Uterus (tissue), 3 donors: ENCODE measurements at regions not wholly inside any gene's neighbourhood (a gene's known extent, or its start where the extent isn't known, plus 50 kb on each side); places are given as distances from the start of the nearest gene placed in this dataset.

Source experiments
- DNase-seq, 2 donors: peaks; one replicate each; pipeline ENCODE4 v3.0.0-alpha.2; 2019 to 2020
- H3K27ac ChIP-seq, 2 donors: fragments of 200-600 bp; sonication (generic); 1 replicate in 1 of 2; 2 replicates in 1 of 2; pipeline ENCODE4 v1.5.1; 2016 to 2018
- H3K27me3 ChIP-seq, 2 donors: fragments of 200-600 bp; sonication (generic); one replicate each; pipeline ENCODE4 v1.5.1; 2018 to 2019; ENCODE audit warnings: control low read depth in 1 of 2
- H3K36me3 ChIP-seq, 2 donors: fragments of 200-600 bp; sonication (generic); one replicate each; pipeline ENCODE4 v1.5.1; 2019; ENCODE audit warnings: control low read depth in 1 of 2
- H3K4me1 ChIP-seq, 2 donors: fragments of 200-600 bp; sonication (generic); one replicate each; pipeline ENCODE4 v1.5.1; 2018 to 2019; ENCODE audit warnings: control low read depth in 1 of 2
- H3K4me3 ChIP-seq, 2 donors: fragments of 200-600 bp; sonication (generic); 1 replicate in 1 of 2; 2 replicates in 1 of 2; pipeline ENCODE4 v1.5.1; 2018 to 2019; ENCODE audit warnings: mild to moderate bottlenecking in 1 of 2
- H3K9me3 ChIP-seq, 2 donors: fragments of 200-600 bp; sonication (generic); one replicate each; pipeline ENCODE4 v1.5.1; 2019; ENCODE audit warnings: control low read depth in 1 of 2
- POLR2A ChIP-seq, 2 donors: fragments of 450-650 bp; IDR thresholded peaks; one replicate each; pipeline ENCODE4 v1.6.1; 2016; ENCODE audit warnings: antibody characterized with exemption in 2 of 2, mild to moderate bottlenecking in 1 of 2, moderate library complexity in 1 of 2
- intact Hi-C: fragments of 100-400 bp; cut with DNase I; formaldehyde crosslinking; loops from one replicate; pipeline ENCODE4 v1.15.1; 2023; ENCODE audit warnings: low total_unique reads
- TF ChIP-seq, protein P1 (sequence below), 4 experiments: fragments of 200-600 bp in 2 of 4; fragments of 450-650 bp in 2 of 4; sonication (generic) in 2 of 4; IDR thresholded peaks; one replicate each; pipeline ENCODE4 v1.5.1; 2016 to 2019; ENCODE audit warnings: antibody characterized with exemption in 4 of 4, mild to moderate bottlenecking in 2 of 4, moderate library complexity in 1 of 4
- donor health status: DM: yes; HTN: yes; CAD: no.

DNA sequence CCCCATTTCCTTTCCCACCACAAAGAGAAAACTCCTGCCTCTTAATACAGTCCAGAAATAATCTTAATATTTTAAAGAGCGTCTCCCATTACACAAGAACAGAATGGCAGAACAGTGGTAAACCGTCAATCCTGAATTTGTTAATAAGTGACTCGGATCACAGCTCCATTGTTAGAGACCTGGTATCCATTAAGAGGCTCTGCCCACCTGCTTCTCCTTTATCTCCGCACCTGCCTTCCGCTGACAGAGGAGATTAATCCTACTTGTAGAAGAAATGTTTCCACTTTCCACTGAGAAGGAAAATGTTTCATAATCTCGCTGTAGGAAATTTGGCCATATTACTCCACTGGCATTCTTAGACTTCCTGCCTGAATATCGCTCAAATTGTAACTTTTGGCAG is 1493.2 kb downstream of the MAT2B start:
- no peaks in the 10 kb centered on the region for H3K36me3 ChIP-seq
- intact Hi-C loops = no loop called here
- no peaks in the 10 kb centered on the region for H3K4me1 ChIP-seq
- H3K27me3 ChIP-seq = no peaks in the 10 kb centered on the region
- TF ChIP-seq POLR2A (IDR thresholded peaks at IDR 0.05) = no peak
- TF ChIP-seq, protein P1, sequence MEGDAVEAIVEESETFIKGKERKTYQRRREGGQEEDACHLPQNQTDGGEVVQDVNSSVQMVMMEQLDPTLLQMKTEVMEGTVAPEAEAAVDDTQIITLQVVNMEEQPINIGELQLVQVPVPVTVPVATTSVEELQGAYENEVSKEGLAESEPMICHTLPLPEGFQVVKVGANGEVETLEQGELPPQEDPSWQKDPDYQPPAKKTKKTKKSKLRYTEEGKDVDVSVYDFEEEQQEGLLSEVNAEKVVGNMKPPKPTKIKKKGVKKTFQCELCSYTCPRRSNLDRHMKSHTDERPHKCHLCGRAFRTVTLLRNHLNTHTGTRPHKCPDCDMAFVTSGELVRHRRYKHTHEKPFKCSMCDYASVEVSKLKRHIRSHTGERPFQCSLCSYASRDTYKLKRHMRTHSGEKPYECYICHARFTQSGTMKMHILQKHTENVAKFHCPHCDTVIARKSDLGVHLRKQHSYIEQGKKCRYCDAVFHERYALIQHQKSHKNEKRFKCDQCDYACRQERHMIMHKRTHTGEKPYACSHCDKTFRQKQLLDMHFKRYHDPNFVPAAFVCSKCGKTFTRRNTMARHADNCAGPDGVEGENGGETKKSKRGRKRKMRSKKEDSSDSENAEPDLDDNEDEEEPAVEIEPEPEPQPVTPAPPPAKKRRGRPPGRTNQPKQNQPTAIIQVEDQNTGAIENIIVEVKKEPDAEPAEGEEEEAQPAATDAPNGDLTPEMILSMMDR (IDR thresholded peaks at IDR 0.05) = no peak
- no peak overlapping the region for H3K4me3 ChIP-seq
- H3K9me3 ChIP-seq = no peaks in the 10 kb centered on the region
- DNase-seq = no peak
- no peak overlapping the region for H3K27ac ChIP-seq

DNA sequence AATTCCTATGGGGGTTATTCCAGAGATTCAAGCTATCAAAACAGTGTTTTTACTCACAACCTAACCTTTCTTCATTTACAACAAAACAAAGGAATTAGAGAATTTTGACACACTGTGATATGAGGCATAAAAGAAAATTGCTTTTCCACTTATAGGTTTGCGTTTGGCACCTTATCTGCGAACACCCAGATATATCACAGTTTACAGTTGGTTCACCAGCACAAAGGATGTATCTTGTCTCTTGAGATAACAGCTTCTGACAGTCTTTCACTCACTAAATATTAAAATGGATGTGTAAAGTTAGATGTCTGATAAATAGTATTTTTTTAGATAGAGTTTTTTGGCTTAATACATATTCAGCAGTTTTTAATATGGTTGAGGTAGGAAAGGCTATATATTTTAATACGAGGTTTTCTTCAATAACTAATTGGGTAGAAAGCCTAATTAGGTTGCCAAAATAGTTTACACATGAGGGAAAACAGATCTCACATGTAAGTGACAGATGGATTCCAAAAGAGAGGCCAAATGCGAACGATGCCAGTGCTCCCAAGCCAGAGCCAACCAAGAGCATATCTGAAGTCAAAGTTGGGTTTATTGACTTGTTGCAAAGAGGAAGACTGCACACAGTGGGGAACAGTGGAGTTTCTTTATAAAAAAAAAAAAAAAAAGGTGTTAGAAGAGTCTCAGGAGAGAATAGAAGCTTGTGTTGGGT is 1495.2 kb downstream of the MAT2B start:
- intact Hi-C loops = no loop called here

DNA sequence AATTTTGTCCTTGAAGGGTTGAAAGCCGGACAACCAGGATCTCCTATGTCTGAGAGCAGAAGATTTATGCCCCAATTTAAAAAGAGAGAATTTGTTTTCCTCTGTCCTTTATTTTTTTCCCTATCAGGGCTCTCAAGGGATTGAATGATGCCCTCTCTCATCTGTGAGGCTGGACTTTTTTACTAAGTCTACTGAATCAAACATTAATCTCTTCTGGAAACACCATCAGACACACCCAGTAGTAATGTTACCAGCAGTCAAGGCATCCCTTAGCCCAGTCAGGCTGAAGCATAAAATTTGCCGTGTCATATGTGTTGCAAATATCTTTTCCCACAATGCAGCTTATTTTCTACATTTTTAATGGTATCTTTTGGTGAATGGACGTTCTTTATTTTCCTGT is 1497.9 kb downstream of the MAT2B start:
- intact Hi-C loops = no loop called here

More for the DNA sequence above, 1495.2 kb downstream of the MAT2B start:
- DNase-seq = no peak
- Histone ChIP-seq H3K4me1 (no peaks in the 10 kb centered on the region), H3K27ac (no peak overlapping the region), H3K27me3 (no peaks in the 10 kb centered on the region), H3K4me3 (no peak overlapping the region), H3K9me3 (no peaks in the 10 kb centered on the region), H3K36me3 (no peaks in the 10 kb centered on the region)
- TF ChIP-seq, protein P1 (IDR thresholded peaks at IDR 0.05) = no peak

DNA sequence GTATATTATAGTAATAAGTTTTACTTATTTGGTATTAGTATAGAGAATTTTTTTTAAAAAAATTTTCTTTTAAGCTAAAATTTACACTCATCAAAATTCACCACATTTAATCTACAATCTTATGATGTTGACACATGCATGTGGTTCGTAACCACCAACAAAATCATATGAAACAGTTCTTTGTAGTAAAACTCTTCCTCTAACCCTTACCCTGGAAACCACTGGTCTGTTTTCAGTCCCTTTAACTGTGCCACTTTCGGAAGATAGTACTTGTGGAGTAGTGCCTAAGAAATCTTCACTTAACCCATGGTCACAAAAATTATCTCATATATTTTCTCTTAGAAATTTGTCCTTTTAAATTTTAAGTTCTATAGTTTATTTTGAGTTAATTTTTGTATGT is 1498.8 kb downstream of the MAT2B start:
- no peak overlapping the region for H3K4me3 ChIP-seq
- no peak overlapping the region for H3K27ac ChIP-seq
- no peaks in the 10 kb centered on the region for H3K4me1 ChIP-seq
- no peaks in the 10 kb centered on the region for H3K36me3 ChIP-seq
- no peaks in the 10 kb centered on the region for H3K9me3 ChIP-seq
- no peaks in the 10 kb centered on the region for H3K27me3 ChIP-seq
- intact Hi-C loops = no loop called here
- no peak for DNase-seq
- TF ChIP-seq POLR2A (IDR thresholded peaks at IDR 0.05) = no peak
- TF ChIP-seq, protein P1 (IDR thresholded peaks at IDR 0.05) = no peak

More for the DNA sequence above, 1497.9 kb downstream of the MAT2B start:
- no peak overlapping the region for H3K27ac ChIP-seq
- H3K9me3 ChIP-seq = no peaks in the 10 kb centered on the region
- H3K36me3 ChIP-seq = no peaks in the 10 kb centered on the region
- TF ChIP-seq, protein P1 (IDR thresholded peaks at IDR 0.05) = no peak
- no peak for TF ChIP-seq POLR2A (IDR thresholded peaks at IDR 0.05)
- H3K4me1 ChIP-seq = no peaks in the 10 kb centered on the region
- no peak for DNase-seq
- no peak overlapping the region for H3K4me3 ChIP-seq
- H3K27me3 ChIP-seq = no peaks in the 10 kb centered on the region

DNA sequence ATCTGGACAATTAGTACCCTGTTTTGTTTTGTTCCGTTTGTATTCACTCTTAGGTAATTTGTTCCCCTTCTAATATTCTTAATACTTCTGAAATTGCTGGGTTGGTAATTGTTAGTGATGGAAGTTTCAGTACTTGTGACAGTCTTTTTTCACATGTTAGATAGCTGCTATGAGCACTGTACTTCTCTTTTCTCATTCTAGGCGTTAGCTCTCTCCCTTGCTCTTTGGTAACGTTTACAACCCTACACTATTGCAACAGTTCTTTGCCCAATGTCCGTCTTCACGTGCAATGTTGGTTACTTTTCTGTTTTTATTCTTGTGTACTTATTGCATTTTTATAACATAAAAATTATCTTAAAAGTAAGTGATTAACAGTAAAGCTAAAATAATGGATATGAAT is 1509.0 kb downstream of the MAT2B start:
- Histone ChIP-seq H3K27ac (no peak overlapping the region), H3K4me3 (no peak overlapping the region), H3K4me1 (no peaks in the 10 kb centered on the region), H3K9me3 (no peaks in the 10 kb centered on the region), H3K27me3 (no peaks in the 10 kb centered on the region), H3K36me3 (no peaks in the 10 kb centered on the region)
- intact Hi-C loops = no loop called here
- TF ChIP-seq POLR2A (IDR thresholded peaks at IDR 0.05) = no peak
- TF ChIP-seq, protein P1 (IDR thresholded peaks at IDR 0.05) = no peak
- no peak for DNase-seq
